HG02588 (cell line): ENCODE measurements at regions not wholly inside any gene's neighbourhood (a gene's known extent, or its start where the extent isn't known, plus 50 kb on each side); places are given as distances from the start of the nearest gene placed in this dataset.

ENCODE experiments used
- ATAC-seq: cut with Tn5 transposase; IDR thresholded peaks from one replicate; pipeline ENCODE4 v1.9.1; 2021; ENCODE audit warnings: mild to moderate bottlenecking, moderate library complexity; ENCODE audit not compliant: unreplicated experiment

DNA sequence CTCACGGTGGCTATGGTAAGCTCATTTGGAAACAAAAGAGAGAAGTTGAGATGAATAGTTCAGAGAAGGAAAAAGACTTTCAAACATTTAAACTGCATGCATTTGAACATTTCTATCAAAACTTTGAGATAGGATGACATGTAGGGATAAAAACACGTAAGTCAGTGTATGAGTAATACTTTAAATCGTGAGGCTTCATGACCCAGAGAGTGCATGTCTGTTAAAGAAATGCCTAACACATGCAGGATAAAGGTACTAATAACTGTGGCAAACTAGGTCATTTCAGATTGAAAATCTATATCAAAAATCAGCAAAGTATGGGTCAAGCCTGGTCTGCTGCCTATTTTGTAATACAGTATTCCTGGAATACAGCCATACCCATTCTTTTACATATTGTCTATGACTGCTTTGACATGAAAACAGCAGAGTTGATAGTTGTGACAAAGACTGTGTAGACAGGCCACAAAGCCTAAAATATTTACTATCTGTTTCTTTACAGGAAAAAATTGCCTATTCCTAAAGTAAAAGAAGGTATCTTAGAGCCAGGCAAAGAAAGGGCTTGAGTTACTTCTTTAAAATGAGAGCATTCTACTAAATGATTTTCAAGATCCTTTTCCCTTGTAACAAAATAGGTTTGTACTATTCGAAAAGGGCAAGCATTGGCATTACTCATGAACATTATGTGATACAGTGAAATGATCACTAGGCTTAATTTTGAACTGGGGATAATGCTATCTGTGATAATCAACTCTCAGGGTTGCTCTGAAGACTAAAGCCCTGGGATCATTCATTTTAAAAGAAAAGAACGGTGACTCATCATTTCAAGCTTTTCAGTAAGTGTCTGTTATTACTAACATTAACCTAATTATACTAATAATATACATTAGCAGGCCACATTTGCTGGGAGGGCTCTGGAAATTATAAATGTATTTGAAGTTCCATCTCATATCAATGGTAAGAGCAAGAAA is 185.9 kb downstream of the CRPPA start:
- ATAC-seq: no peak

DNA sequence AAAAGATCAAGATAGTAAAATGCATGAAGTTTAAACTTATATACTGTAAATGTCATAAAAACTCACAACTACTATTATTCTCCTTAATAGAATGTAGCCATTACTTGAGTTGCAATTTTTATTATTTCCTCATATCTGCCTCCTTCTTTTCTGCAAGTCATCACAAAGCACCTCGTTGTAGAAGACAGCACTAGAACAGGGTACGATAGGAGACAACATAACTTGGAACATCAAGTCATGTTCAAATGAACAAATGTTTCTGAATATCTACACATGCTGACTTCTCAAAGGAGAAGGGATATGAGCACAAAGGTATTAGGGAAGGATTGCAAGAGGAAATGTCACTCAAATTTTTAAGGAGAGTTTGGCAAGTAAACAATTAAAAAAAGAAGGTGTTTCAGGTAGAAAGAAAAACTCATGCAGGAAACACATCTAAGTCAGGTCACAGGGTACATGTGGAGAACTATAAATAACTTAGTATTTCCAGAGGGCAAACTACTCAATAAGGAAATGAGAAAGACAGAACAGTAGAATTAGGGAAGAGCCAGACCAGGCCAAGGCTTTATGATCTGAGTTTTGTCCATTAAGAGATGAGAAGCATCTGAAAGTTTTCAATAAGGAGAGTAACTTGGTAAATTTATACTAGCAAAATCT is 186.7 kb downstream of the CRPPA start:
- ATAC-seq: no peak

DNA sequence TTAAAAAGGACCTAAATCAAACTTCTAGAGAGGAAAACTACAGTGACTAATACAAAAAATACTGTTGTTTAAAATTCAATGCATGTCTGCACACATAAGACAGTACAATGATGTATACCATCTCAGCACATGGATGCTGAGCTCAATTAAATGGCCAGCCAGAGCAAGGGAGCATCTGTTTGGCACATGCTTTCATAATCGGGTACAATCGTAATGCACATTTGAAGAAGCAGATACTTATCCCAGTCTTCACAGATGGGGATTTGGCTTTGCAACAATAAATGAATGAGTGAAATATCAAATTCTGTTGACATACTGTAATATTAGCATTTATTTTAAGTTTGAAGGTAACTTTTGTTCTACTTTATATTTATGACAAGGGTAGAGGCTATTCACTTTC is 187.8 kb downstream of the CRPPA start:
- ATAC-seq: no peak

DNA sequence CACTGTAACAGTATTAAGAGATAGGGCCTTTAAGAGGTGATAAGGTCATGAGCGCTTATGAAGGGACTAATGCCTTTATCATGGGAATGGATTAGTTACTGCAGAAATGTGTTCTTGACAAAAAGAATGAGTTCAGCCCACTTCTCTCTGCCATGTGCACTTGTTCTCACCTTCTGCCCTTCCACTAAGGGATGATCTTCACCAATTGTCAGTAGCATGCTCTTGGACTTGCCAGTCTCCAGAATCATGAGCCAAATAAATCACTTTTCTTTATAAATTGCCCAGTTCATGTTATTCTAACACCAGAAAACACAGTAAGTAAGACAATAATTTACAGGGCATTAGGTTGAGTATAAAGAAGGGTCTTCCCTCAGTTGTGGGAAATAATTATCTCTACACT is 189.1 kb downstream of the CRPPA start:
- ATAC-seq: no peak

DNA sequence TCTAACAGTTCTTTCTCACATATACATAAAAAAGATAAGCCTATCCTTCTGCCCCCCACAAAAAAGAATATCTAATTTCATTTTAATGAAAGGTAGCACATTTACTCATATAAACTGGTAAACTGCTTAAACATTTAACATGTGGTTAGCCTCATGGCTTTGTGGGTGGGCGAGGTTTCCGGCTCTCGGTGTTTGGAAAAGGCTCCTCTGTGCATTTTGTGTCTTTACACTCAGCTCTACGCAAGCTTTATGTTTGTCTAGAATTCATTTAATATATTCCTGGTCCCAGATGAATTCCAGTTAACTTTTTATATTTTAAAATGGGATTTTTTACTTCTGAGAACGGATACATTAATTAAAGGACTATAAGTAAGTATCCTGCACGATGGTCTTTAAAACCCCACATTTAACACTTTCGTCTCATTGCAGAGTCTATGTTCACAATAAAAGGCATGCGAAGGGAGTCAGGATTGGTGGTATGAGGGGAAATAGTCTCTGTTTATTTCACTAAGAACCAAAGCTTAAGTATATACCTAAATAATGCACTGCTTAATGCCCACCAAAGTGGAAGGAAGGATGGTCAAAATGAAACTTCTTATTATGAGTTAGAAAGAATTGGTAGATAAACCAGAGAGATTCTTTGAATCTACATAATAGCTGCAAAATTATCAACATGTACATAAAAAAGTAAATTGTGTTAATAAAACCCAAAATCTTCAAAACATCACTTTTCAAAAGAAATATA is 197.2 kb downstream of the CRPPA start:
- ATAC-seq: no peak

DNA sequence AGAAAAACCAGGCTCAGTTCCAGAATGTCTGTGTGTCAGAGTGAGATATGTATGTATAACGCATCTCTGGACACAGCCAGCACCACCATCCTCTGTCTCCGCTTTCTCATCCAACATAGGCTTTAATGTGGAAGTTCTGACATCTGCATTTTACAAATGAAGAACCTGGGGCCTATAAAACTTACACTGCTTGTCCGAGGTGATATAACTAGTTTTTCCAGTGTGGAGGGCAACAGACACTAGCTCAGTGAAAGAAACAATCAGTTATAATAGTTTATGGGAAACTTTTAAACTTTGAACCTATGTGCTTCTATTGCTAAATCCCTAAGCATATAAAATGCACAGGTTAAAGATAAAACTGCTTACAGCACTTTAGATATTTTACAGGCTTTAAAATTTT is 208.7 kb downstream of the CRPPA start:
- no peak for ATAC-seq

DNA sequence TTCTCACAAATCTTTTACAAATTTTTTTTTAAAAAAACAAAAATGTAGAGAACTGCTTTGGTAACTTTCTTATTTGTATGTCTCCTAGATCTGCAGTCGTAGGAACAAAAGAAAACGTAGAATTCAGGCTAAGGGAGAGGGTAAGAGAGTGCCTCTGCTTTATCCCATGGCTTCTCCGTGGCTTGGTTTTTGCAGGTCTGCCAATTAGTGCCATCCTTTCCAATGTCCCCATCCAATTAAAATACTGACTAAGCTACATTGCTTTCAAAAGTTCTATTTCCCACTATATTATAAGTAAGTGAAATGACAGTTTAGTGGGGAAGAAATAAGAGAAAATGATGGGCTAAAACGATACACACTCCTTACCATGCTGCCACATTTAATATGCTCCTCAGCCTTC is 209.3 kb downstream of the CRPPA start:
- no peak for ATAC-seq

DNA sequence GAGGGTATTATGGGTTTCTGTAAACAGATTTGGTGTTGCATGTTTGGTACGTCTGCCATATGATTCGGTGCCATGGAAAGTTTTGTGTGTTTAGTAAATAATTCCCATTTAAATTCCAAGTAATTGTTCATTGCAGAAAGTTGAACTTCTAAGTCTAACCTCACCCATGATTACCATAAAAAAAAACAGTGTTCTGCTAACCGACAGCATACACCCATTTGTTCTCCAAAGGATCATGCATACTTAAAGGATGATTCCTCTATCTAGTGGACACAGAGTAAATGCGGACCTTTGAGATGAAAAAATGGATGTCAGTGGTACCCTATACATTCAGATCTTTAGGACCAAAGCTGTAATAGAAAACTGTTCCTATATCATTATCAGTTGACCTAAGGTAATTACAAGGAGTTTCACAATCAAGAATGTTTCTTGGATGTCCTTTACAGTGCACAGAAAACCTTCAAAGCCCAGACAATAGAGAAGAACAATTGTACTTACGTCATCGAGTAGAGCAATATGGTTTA is 209.9 kb downstream of the CRPPA start:
- ATAC-seq: no peak

DNA sequence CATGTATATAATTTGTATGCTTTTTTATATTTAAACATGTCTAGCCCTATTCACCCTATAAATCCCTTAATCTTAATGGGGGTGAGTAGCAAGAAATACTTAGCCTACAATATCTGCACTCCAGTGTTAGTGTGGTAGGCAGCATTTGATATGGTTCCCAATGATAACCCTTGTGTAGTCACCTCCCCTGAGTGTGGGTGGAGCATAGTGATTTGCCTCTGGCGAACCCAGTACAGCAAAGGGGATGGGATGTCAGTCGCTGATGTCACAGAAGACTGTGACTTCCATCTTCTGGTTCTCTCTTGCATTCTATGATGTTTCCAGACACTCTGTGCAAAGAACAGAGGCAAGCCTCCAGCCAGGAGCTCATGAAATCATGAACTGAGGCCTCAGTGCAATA is 211.2 kb downstream of the CRPPA start:
- ATAC-seq: no peak

DNA sequence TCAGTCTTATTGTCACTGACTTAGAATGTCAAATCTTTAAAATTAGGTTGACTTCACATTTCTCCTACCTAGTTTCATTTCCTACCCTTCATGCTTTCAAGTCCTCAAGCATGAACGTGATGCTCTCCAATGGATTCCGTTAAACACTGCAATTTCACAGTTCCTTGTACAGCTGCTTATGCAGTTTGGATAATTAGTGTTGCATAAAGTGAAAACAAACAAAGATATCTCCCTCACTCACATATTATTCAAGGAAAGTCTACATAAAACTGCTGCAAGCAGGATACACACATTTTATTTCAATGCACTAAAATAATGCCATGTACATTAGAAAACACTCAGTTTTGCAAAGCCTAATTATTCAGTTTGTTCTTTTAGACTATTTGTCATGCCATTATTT is 214.0 kb downstream of the CRPPA start:
- no peak for ATAC-seq

DNA sequence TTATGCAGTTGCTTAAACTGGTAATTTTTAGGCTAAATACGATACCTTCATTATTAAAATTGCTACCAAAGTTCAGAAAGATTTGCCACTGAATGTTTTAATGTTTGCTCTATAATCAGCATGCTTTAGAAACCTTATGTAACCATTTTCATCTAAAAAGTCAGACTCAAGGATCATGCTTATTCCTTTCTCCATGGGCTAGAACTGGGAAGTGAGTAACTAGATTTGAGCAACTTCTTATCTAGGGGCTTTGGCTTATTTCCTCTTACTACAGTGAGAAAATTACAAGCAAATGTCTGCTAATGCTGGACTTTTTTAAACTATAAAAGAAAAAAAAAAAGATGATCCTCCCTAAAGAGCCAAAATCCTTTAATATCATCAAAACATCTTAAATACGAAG is 215.9 kb downstream of the CRPPA start:
- ATAC-seq: no peak

DNA sequence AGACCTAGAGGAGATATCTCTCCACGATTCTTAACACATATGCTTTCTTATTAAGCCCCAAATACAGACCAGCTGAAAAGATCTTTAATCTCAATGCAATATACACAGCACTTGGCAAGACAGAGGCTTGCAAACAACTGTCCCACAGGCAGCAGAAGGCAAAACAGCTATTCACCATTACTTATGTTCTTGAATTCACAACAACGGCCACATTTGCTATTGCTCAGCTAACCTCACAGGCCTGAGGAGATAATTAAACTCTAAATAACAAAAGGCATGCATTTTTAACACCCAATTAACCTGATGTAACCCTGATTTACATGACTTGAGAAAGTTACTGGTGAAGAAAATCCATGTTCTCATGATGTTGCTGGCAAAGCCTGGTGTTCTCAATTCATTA is 216.4 kb downstream of the CRPPA start:
- ATAC-seq: no peak

DNA sequence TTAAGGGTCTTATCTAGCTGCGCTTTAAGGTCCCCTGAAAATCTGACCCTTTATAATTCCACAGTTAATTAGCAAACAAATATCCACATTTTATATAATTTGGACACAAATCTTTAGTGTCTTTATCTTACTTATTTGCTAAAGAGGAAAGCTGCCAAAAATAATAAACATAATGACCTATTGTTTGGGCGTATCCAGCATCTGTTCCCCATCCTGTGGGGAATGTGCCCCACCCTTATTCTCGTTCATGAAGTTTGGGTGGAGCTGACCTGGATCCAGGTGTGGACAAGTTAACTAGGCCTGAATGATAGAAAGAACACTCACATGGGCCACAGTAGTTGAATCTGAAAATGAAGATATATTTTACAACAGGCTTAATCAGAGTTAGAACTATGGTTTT is 218.3 kb downstream of the CRPPA start:
- ATAC-seq: no peak

DNA sequence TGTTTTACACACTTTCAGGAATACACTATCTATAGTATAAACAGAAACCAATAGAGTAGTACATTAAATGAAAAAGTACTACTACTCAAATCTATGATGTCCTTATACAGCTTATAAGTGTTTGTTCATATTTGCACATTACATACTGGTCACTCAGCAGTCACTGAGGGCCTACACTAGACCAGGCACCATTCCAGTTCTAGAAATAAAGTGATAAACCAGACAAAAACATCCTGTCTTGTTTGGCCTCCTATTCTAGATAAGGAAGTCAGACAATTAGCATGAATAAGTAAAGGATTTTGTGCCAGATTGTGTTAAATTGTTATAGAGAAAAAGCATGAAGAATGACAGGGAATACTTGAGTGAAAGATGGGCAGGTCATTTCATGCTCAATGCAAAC is 219.0 kb downstream of the CRPPA start:
- no peak for ATAC-seq

DNA sequence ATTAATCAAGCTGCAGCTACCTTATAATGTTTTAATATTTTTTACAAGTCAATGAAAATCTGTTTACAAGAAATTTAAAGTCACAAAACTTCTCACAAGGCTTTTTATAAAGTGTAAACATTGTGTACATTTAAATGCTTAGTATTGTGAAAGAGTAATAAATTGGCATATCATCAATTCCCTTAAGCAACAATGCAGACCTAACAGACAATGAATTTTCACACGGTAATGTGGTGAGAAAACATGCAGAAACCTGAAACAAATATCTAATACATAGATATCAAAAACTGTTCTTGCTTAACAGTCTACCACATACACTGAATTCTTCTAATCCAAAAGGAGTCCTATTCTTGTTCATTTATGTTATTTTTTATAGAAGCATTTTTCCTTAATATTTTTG is 220.7 kb downstream of the CRPPA start:
- ATAC-seq: no peak

DNA sequence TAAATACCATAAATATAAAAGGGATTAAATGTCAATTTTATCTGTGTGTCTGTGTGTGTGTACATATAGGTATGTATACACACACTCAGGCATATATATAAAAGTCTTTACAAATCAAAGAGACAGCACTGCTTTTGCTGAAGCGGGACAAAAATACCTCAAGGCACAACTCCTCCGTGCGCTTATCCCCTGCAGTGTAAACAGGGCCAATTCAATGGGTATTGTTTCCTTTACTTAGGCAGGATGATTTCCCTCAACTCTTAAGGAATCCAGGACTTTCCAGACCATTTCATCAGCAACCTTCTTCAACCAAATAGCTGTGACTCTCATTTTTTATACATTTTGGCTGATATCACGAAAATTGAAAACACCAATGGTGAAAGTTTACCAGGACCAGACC is 227.7 kb downstream of the CRPPA start:
- no peak for ATAC-seq

DNA sequence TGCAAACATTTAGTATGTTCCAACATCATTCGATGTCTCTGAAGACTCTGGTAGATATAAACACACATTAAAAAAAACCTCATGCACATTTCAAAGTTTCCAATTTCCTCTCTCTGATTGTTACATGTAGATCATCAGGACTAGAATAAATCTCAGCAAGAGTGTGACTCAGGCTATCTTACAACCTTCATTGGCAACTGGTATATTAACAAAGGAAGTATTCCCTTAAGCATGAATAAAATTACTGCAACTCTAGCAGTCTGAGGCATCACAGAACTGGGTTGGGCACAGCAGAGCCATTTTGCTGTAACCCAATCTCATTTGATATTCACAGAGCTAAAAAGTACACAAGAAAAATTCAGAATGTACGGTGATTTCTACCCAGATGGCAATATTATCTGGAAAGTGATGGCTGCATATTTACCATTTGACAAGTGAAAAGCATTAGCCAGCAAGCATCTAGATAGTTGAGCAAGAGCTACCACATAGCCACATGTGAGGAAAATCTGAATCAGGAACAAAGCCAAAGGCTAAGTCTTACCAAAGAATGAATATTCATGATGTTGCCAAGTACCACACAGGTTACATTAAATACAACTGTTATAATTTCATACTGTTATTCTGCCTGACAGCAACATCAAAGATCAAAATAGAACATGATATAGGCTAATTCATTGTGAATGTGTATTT is 232.2 kb downstream of the CRPPA start:
- ATAC-seq: no peak

DNA sequence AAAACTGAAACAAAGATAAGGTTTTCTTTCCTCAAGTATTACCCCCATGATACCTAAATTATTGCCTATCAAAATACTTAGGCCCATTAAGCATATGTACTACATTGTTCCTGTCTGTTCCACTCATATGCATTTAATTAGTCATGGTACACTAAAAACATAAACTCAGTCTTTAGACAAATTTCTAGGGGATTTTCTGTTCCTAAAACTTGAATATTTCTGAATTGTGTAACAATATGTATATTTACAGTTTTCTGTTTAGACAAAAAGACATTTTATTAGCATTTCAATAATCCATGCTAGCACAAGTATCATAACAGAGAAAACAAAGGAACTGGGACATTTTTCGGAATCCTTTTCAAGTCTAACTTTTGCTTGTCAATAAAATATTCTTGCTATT is 234.2 kb downstream of the CRPPA start:
- no peak for ATAC-seq

DNA sequence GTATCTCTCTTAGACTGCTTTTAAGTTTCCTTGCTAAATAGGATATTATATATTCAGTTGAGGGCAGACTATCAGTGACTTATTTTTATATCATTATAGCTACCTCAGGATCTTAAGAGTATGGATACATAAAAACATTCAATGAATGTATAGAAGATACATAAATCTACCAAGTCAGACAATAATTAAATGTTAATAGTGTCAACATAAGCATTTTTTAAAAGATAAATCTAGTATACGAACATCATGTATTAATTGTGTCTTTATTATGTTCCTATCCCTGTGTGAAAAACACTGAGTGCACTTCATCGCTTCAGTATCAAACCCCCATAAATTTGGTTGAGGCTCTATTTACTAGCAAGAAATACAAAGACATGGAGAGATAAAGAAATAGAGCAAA is 242.8 kb downstream of the CRPPA start:
- no peak for ATAC-seq

DNA sequence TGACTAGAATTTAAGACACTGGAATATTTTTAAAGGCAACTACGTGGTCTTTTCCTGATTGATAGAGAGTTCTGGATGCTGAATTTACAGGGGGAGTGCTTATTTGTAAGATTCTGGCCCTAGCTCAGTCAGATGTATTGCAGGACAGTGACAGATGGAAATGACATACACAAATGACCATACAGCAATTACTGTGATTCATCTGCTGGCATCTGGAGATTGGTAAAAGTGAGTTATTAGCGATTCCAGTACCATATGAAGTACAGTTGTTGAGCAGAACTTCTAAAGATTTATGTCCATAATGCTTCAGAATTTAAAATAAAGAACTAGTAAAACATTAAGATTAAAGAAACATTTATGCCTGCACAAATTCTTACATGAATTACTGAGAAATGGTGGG is 243.2 kb downstream of the CRPPA start:
- ATAC-seq: no peak

DNA sequence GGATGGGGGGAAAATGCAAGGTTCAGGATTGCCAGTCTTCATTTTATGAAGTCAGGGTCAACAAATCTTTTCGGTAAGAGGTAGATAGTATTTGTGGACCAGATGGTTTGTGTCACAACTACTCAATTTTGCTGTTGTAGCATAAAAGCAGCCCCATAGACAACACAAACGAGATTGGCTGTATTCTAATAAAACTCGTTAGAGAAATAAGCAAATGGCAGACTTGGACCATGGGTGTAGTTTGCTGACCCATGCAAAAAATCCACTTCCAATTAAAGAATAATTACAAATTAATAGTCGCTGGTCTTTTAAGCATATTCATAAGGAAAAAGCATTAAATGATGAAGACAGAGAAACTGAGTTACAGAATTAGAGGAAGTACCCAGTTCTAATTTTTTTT is 247.1 kb downstream of the CRPPA start:
- no peak for ATAC-seq
